CD4-positive, alpha-beta T cell (primary cell): ENCODE measurements at regions not wholly inside any gene's neighbourhood (a gene's known extent, or its start where the extent isn't known, plus 50 kb on each side); places are given as distances from the start of the nearest gene placed in this dataset.

Experiments used
- ATAC-seq: fragments of 200-7000 bp; cut with Tn5 transposase; one replicate; pipeline ENCODE4 v1.10.0; 2022; ENCODE audit warnings: mild to moderate bottlenecking; ENCODE audit not compliant: poor library complexity
- CTCF ChIA-PET: fragments of 350-600 bp; sonication (Branson Sonifier 250); formaldehyde crosslinking; loops from one replicate; lab custom pipeline; 2021; ENCODE audit warnings: antibody characterized with exemption, inconsistent platforms; lab: Charles Lee
- POLR2A ChIA-PET: fragments of 350-600 bp; sonication (Branson Sonifier 250); formaldehyde crosslinking; loops from one replicate; lab custom pipeline; 2021; ENCODE audit warnings: antibody characterized with exemption, inconsistent platforms; lab: Charles Lee
- DNase-seq, 14 experiments: peaks; one replicate each; pipeline ENCODE4 v3.0.0-alpha.2; 2013 to 2020; ENCODE audit warnings: mixed read lengths in 2 of 14
- H3K27ac ChIP-seq, 2 donors: one replicate each; pipeline versions ENCODE4 v1.5.1 to v1.7.0; 2013; ENCODE audit warnings: low read length in 2 of 2, low read depth in 1 of 2, mild to moderate bottlenecking in 1 of 2
- H3K27me3 ChIP-seq, 2 experiments: 1 replicate in 1 of 2; 2 replicates in 1 of 2; pipeline versions ENCODE4 v1.6.1 to v1.7.0; 2013; ENCODE audit warnings: low read length in 2 of 2, control low read depth in 1 of 2, mild to moderate bottlenecking in 1 of 2, moderate library complexity in 1 of 2; ENCODE audit not compliant: insufficient read depth in 2 of 2, control insufficient read depth in 1 of 2
- H3K36me3 ChIP-seq: one replicate; pipeline ENCODE4 v1.6.1; 2013; ENCODE audit warnings: low read length, control low read depth; ENCODE audit not compliant: insufficient read depth
- H3K4me1 ChIP-seq: one replicate; pipeline ENCODE4 v1.6.1; 2013; ENCODE audit warnings: low read length, control low read depth; ENCODE audit not compliant: insufficient read depth
- H3K4me3 ChIP-seq: one replicate; pipeline ENCODE4 v1.5.1; 2013; ENCODE audit warnings: mild to moderate bottlenecking, low read length, moderate library complexity
- H3K9me3 ChIP-seq, 2 experiments: 1 replicate in 1 of 2; 2 replicates in 1 of 2; pipeline versions ENCODE4 v1.6.1 to v1.7.0; 2013; ENCODE audit warnings: low read length in 2 of 2, mild to moderate bottlenecking in 2 of 2, control low read depth in 1 of 2, moderate library complexity in 1 of 2; ENCODE audit not compliant: control insufficient read depth in 1 of 2, insufficient read depth in 1 of 2
- H3K27ac Mint-ChIP-seq: one replicate; pipeline ENCODE4 v1.8.0; 2020; ENCODE audit warnings: mixed read lengths
- H3K27me3 Mint-ChIP-seq: one replicate; pipeline ENCODE4 v1.8.0; 2021; ENCODE audit warnings: mixed read lengths
- H3K36me3 Mint-ChIP-seq: one replicate; pipeline ENCODE4 v1.8.0; 2021; ENCODE audit warnings: low read depth, mixed read lengths
- H3K4me1 Mint-ChIP-seq: one replicate; pipeline ENCODE4 v1.8.0; 2021; ENCODE audit warnings: low read depth, mixed read lengths
- H3K4me3 Mint-ChIP-seq: one replicate; pipeline ENCODE4 v1.8.0; 2020; ENCODE audit warnings: mild to moderate bottlenecking, mixed read lengths
- H3K9me3 Mint-ChIP-seq: one replicate; pipeline ENCODE4 v1.8.0; 2020; ENCODE audit warnings: mixed read lengths
- CTCF ChIP-seq: fragments of 200-600 bp; IDR thresholded peaks from one replicate; pipeline ENCODE4 v1.8.0; 2022; ENCODE audit warnings: antibody characterized with exemption, mild to moderate bottlenecking
- intact Hi-C, 2 experiments: fragments of 100-400 bp; cut with DNase I in 1 of 2; cut with micrococcal nuclease in 1 of 2; formaldehyde crosslinking; loops; one replicate each; pipeline versions ENCODE4 v1.15.1 to v1.9.0; 2023 to 2025; cut with DNase I, micrococcal nuclease

- CTCF ChIA-PET, result no interaction called here
- H3K9me3 Mint-ChIP-seq, result no peaks in the 10 kb centered on the region
- POLR2A ChIA-PET, result no interaction called here
- Histone ChIP-seq H3K27me3 (no peaks in the 10 kb centered on the region), H3K4me3 (no peak overlapping the region), H3K4me1 (peaks cover 28% of the 10 kb centered on the region), H3K36me3 (no peaks in the 10 kb centered on the region), H3K9me3 (no peaks in the 10 kb centered on the region), H3K27ac (no peak overlapping the region)
- intact Hi-C loops, result no loop called here
- DNase-seq (no peak), ATAC-seq (no peak)
- TF ChIP-seq CTCF, result no peak
- peaks cover 39% of the 10 kb centered on the region for H3K4me1 Mint-ChIP-seq
- no peak overlapping the region for H3K27ac Mint-ChIP-seq
- H3K36me3 Mint-ChIP-seq, result no peaks in the 10 kb centered on the region
- no peaks in the 10 kb centered on the region for H3K27me3 Mint-ChIP-seq
- no peak overlapping the region for H3K4me3 Mint-ChIP-seq
Observed at GRCh38 chr1:228811712-228812305, 76.5 kb downstream of the RHOU start.

- no peak overlapping the region for H3K4me3 Mint-ChIP-seq
- H3K27ac Mint-ChIP-seq, result no peak overlapping the region
- no peak for TF ChIP-seq CTCF
- no peak for DNase-seq
- peaks cover 28% of the 10 kb centered on the region for H3K4me1 ChIP-seq
- CTCF ChIA-PET, result no interaction called here
- no peaks in the 10 kb centered on the region for H3K27me3 ChIP-seq
- H3K36me3 ChIP-seq, result no peaks in the 10 kb centered on the region
- H3K27ac ChIP-seq, result no peak overlapping the region
- no peaks in the 10 kb centered on the region for H3K9me3 ChIP-seq
- intact Hi-C loops, result no loop called here
- no peaks in the 10 kb centered on the region for H3K9me3 Mint-ChIP-seq
- H3K36me3 Mint-ChIP-seq, result no peaks in the 10 kb centered on the region
- H3K27me3 Mint-ChIP-seq, result no peaks in the 10 kb centered on the region
- no peak overlapping the region for H3K4me3 ChIP-seq
- ATAC-seq, result no peak
- POLR2A ChIA-PET, result no interaction called here
- peaks cover 39% of the 10 kb centered on the region for H3K4me1 Mint-ChIP-seq
Observed at GRCh38 chr1:228812961-228813360, 77.7 kb downstream of the RHOU start.

GRCh38 chr1:228814176-228814575 lies 78.9 kb downstream of the RHOU start:
- ATAC-seq (no peak), DNase-seq (no peak)
- H3K27ac ChIP-seq, result no peak overlapping the region
- intact Hi-C loops, result no loop called here
- Mint-ChIP-seq H3K27me3 (no peaks in the 10 kb centered on the region), H3K9me3 (no peaks in the 10 kb centered on the region), H3K4me3 (no peak overlapping the region), H3K27ac (no peak overlapping the region), H3K4me1 (peaks cover 33% of the 10 kb centered on the region), H3K36me3 (no peaks in the 10 kb centered on the region)
- no peak overlapping the region for H3K4me3 ChIP-seq
- TF ChIP-seq CTCF, result no peak
- POLR2A ChIA-PET, result no interaction called here
- no peaks in the 10 kb centered on the region for H3K36me3 ChIP-seq
- H3K27me3 ChIP-seq, result no peaks in the 10 kb centered on the region
- H3K9me3 ChIP-seq, result no peaks in the 10 kb centered on the region
- CTCF ChIA-PET, result no interaction called here
- H3K4me1 ChIP-seq, result peaks cover 28% of the 10 kb centered on the region
